ENCODE measurements at regions not wholly inside any gene's neighbourhood (a gene's known extent, or its start where the extent isn't known, plus 50 kb on each side); places are given as distances from the start of the nearest gene placed in this dataset.

DNA sequence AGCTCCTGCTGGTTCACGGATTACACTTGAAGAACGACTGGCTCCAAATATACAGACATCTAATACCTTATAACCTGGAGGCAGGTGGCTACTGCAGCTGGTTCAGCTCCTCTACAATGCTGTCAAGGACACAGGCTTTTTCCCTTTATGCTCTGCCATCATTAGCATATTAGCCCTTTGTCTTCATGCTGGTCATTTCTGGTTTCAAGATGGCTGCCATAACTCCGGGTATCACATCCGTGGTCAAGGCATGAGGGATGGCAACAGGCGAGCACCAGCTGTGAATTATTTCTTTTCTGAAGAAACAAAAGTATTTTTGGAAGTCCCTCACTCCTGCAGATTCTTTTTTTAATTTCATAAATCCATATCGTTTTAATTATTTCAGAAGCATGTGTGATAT is 124.3 kb upstream of the MED13 start:
- no peaks in the 10 kb centered on the region for H3K9me3 ChIP-seq (ENCODE audit: low read depth, low read length, poor library complexity, severe bottlenecking)
- no TSS peak for BruUV-seq (replicated peaks)
- H3K4me1 ChIP-seq (ENCODE audit: insufficient read depth, low read length, poor library complexity, severe bottlenecking): no peaks in the 10 kb centered on the region
- no peaks in the 10 kb centered on the region for H3K27me3 ChIP-seq (replicated peaks; ENCODE audit: insufficient read depth, low read depth, low read length, poor library complexity)
- H3K4me3 ChIP-seq (ENCODE audit: low read depth, low read length, poor library complexity, severe bottlenecking): no peak overlapping the region
- CTCF ChIA-PET: no interaction called here
- POLR2A ChIA-PET (ENCODE audit: low non-redundant PET): no interaction called here
- TF ChIP-seq EZH2 (IDR thresholded peaks at IDR 0.05; ENCODE audit: borderline replicate concordance, low read depth, low read length, poor library complexity, severe bottlenecking) (no peak), CTCF (conservative IDR thresholded peaks at IDR 0.05; ENCODE audit: low read depth, low read length) (no peak)
- no peaks in the 10 kb centered on the region for H3K36me3 ChIP-seq (ENCODE audit: insufficient read depth, low read length, poor library complexity, severe bottlenecking)
- no peak for DNase-seq (ENCODE audit: low spot score)
- intact Hi-C loops (cut with micrococcal nuclease; ENCODE audit: unreplicated experiment): no loop called here
- H3K27ac ChIP-seq (ENCODE audit: low read depth, low read length, poor library complexity, severe bottlenecking): no peak overlapping the region

DNA sequence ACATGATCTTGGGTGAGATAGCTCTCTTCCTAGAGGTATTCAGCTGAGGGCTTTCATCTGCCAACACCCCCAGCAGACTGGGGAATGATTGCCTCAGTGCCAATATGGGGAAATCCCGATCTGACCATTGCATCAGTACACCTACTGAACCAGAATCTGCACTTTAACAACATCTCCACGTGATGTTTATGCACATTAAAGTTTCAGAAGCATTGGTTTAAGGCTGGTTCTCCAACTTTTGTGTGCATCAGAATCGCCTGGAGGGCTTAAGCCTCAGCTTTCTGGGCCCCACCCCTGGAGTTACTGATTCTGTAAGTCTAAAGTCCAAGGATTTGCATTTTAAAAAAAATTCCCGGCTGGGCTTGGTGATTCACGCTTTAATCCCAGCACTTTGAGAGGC is 123.6 kb upstream of the MED13 start:
- ChIA-PET CTCF (no interaction called here), POLR2A (ENCODE audit: low non-redundant PET) (interaction anchor here (0.6 kb wide), 1 partner anchor 8 kb away, joined by 6 read pairs; no protein-coding TSS in a partner anchor)
- Histone ChIP-seq H3K4me3 (ENCODE audit: low read depth, low read length, poor library complexity, severe bottlenecking) (no peak overlapping the region), H3K27me3 (replicated peaks; ENCODE audit: insufficient read depth, low read depth, low read length, poor library complexity) (no peaks in the 10 kb centered on the region), H3K9me3 (ENCODE audit: low read depth, low read length, poor library complexity, severe bottlenecking) (no peaks in the 10 kb centered on the region), H3K27ac (ENCODE audit: low read depth, low read length, poor library complexity, severe bottlenecking) (no peak overlapping the region), H3K4me1 (ENCODE audit: insufficient read depth, low read length, poor library complexity, severe bottlenecking) (no peaks in the 10 kb centered on the region), H3K36me3 (ENCODE audit: insufficient read depth, low read length, poor library complexity, severe bottlenecking) (no peaks in the 10 kb centered on the region)
- no peak for TF ChIP-seq EZH2 (IDR thresholded peaks at IDR 0.05; ENCODE audit: borderline replicate concordance, low read depth, low read length, poor library complexity, severe bottlenecking)
- TF ChIP-seq CTCF (conservative IDR thresholded peaks at IDR 0.05; ENCODE audit: low read depth, low read length): no peak
- BruUV-seq (replicated peaks): no TSS peak
- intact Hi-C loops (cut with micrococcal nuclease; ENCODE audit: unreplicated experiment): no loop called here
- DNase-seq (ENCODE audit: low spot score): no peak

- H3K27me3 ChIP-seq (replicated peaks; ENCODE audit: insufficient read depth, low read depth, low read length, poor library complexity): no peaks in the 10 kb centered on the region
- H3K4me1 ChIP-seq (ENCODE audit: insufficient read depth, low read length, poor library complexity, severe bottlenecking): no peaks in the 10 kb centered on the region
- no peak overlapping the region for H3K27ac ChIP-seq (ENCODE audit: low read depth, low read length, poor library complexity, severe bottlenecking)
- TF ChIP-seq CTCF (conservative IDR thresholded peaks at IDR 0.05; ENCODE audit: low read depth, low read length): no peak
- no peak for TF ChIP-seq EZH2 (IDR thresholded peaks at IDR 0.05; ENCODE audit: borderline replicate concordance, low read depth, low read length, poor library complexity, severe bottlenecking)
- intact Hi-C loops (cut with micrococcal nuclease; ENCODE audit: unreplicated experiment): no loop called here
- POLR2A ChIA-PET (ENCODE audit: low non-redundant PET): no interaction called here
- DNase-seq (ENCODE audit: low spot score): no peak
- no TSS peak for BruUV-seq (replicated peaks)
- no peaks in the 10 kb centered on the region for H3K36me3 ChIP-seq (ENCODE audit: insufficient read depth, low read length, poor library complexity, severe bottlenecking)
- no peak overlapping the region for H3K4me3 ChIP-seq (ENCODE audit: low read depth, low read length, poor library complexity, severe bottlenecking)
- H3K9me3 ChIP-seq (ENCODE audit: low read depth, low read length, poor library complexity, severe bottlenecking): no peaks in the 10 kb centered on the region
- CTCF ChIA-PET: no interaction called here
Observed at GRCh38 chr17:62187681-62188080, 122.6 kb upstream of the MED13 start.
